ENCODE measurements at regions not wholly inside any gene's neighbourhood (a gene's known extent, or its start where the extent isn't known, plus 50 kb on each side); places are given as distances from the start of the nearest gene placed in this dataset.

GRCh38 chr9:108181441-108181840 lies 674.3 kb downstream of the ACTL7B start:
- peak; percentile 31 to 76 (median 70) for DNase-seq

DNA sequence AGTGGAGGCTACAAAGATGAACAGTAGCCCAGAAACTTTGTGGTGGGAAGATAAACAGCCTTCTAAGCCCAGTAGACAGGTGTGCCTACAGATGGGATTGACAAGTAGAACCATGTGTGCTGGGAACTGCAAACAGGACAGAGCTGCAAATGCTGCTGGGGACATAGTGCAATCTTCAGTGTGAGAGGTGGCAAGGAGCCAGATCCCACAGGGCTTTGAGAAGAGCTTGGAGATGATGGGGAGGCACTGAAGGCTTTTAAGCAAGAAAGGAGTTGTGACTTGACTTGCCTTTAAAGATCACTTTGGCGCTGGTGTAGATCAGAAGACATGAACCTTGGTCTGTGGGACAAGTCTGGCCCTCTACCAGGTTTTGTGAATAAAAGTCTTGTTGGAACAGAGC lies 675.2 kb downstream of the ACTL7B start:
- DNase-seq, result no peak

- DNase-seq, result no peak
Observed at GRCh38 chr9:108178318-108178717, 677.5 kb downstream of the ACTL7B start.

- no peak for DNase-seq
Observed at GRCh38 chr9:108168236-108168850, 678.8 kb upstream of the KLF4 start.

DNA sequence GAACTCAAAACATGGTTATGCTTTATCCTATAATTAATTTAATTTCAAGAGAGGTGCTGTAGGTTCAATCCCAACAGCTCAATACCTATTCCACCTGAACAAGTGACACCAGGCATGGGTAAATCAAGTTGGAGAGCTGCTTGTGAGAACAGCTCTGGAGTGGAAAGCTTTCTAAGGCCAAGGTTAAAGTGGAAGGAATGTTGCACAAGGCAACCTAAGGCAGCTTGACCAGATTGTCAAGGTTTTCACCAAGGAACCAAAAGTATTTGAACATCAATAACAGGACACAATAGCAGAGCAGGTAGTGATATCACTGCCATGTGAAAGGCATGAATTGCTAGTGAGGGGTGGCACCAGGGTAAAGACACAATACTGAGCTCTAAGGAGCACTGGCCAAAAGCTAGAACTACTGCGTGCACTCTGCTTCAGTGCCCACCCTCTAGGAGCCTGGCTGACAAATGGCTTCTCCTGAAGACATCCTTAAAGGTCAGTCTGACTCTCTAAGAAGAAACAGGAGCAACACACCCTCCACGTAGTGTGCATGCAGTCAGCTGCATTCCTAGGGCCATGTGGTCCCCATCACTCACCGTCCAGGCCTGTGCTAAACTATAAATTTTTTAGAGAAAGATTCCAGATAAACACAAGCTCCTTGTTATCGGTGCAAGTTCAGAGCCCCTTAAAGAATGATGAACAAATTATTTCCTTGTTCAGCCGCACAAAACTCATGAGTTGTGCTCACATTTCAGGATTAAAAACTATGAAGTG lies 677.7 kb upstream of the KLF4 start:
- DNase-seq, result no peak

GRCh38 chr9:108166519-108166918 lies 677.0 kb upstream of the KLF4 start:
- no peak for DNase-seq

GRCh38 chr9:108163321-108164005 lies 673.9 kb upstream of the KLF4 start:
- peak; percentile 19 to 66 (median 58) for DNase-seq

DNA sequence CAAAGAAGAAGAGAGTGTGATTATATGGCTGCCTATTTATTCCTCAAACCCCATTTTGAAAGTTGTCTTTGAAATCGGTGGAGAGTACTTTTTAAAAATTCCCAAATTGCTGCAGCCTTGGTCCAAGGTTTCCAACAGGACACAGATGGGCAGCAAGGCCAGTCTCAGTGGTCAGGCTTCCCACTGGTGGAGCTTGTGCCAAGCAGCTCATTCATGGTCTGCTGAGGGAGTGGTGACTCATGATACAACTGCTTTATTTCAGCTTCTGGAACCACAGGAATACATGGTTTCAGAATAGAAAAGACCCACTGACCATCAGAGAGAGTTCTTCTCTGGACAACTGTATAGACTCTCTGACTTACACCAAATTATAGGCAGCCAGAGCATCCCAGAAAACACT lies 673.1 kb upstream of the KLF4 start:
- DNase-seq, result peak in 2 of 4 experiments; percentile 12 to 17

DNA sequence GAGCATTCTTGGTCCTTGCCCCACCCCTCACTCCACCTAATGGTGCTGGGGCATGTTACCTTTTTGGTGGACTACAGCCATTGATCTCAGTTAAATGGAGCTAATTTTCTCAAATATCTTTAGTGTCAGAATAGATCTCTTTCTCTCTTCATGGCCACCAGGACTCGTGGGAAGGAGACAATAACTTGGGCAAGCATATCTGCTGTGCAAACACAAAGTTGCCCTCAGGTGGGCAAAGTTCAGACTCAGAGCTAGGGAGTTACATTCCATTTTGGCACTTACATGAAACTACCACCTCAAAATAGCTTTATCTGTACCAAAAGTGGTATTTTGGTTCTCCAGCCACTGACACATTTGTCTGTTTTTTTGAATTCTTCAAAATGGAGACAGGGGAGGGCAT lies 671.9 kb upstream of the KLF4 start:
- DNase-seq, result no peak

GRCh38 chr9:108160706-108161355 lies 671.3 kb upstream of the KLF4 start:
- no peak for DNase-seq

- DNase-seq, result no peak
Observed at GRCh38 chr9:108160039-108160438, 670.5 kb upstream of the KLF4 start.

DNA sequence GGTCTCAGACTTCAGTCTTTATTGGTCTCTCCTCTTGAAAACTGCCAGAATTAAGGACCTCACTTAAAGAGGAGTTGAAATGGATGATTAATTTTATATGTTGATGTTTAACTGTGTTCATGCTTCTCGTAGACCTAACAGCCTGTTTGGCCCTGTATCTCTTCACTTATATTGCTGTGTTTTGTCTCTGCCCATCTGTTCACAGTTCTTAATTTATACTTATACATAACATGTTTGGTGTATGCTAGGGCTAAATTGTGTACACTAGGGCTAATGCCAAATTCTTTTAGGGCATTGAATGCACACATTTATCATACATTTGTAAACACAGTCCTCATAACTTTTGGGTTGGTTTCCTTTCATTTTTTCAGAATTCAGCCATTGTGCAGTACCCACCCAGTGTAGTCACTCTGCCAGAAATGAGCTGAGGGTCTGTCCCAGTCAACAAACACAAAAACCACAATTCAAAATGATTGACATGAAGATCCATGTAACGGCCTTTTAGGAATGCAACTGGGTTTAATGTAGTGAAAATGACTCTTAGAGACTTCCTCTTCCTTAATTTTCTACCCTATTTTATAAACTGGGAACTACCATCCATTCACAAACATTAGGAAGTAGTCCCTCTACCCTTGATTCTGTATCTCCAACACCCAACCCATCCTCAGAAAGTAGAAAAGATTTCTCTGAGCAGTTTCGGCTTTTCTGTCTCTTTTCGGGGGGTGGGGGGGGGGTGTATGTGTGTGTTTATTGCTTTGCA lies 668.8 kb upstream of the KLF4 start:
- peak in 2 of 4 experiments; percentile 52 to 59 for DNase-seq

DNA sequence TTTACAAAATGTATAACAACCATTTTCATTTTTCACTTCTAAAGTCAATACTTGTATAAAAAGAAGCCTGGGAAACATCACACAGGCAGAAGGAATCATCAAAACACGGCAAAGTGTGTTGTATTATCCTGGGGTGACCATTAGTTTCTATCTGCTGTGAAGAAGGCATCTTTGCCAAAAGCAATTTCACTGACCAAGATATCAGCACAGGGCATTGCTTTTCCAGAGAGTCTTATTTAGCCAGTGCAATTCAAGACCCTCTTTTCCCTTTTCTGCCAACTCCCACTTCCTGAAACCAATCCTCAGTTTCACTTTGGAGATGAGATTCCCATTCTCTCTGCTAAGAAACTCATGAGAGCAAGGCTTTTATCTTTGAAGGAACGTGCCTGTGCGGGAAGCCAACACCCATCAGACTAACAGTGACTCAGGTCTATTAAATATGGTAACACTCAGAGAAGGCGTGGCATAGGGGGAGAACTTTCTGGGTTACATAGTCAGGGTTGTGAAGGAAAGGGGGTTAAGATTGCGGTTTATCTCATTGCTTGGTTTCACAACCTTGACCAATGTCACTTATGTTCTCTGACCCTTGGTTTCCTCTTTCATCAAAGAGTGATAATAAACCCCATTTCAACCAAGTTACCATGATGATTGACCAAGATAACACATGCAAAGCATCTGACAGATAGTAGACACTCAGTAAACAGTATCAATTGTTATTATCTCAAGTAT lies 666.9 kb upstream of the KLF4 start:
- peak; percentile 26 to 55 (median 38) for DNase-seq

DNA sequence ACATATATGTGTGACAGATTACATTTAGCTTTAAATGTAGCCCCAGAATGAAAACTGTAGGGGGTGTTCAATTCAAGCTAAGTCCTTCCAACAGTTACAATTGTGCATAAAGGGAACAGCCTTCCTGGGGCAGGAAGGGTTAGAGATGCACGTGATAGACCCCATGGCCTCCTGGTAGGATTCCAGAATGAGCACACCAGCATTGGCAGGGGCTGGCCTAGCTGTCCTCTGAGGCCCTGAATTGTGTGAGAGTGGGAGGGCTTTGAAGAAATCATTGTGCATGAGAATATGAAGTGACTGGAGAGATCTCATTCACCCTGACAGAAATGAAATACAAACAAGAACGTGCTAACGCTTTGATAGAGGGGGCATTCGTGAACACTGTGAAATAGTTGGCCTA lies 663.8 kb upstream of the KLF4 start:
- DNase-seq, result no peak

- peak; percentile 13 to 46 (median 32) for DNase-seq
Observed at GRCh38 chr9:108150736-108151586, 661.4 kb upstream of the KLF4 start.

DNA sequence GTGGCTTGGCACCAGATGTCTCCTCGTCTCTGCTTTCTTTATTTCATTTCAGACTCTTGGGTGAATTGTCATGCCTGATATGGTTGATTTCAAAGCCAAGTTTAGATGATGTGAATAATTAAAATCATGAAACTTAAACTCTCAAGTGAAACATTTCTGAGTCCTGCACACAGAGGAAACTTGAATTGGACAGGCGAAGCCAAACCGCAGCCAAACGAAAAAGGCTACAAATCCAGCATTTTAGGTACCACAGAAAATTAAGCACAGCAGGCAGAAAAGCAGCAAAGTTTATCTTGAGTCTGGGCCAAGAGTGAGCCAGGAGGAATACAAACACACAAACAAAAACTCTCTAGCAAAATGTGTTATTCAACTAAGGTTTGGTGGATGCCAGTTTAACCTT lies 659.8 kb upstream of the KLF4 start:
- no peak for DNase-seq

DNA sequence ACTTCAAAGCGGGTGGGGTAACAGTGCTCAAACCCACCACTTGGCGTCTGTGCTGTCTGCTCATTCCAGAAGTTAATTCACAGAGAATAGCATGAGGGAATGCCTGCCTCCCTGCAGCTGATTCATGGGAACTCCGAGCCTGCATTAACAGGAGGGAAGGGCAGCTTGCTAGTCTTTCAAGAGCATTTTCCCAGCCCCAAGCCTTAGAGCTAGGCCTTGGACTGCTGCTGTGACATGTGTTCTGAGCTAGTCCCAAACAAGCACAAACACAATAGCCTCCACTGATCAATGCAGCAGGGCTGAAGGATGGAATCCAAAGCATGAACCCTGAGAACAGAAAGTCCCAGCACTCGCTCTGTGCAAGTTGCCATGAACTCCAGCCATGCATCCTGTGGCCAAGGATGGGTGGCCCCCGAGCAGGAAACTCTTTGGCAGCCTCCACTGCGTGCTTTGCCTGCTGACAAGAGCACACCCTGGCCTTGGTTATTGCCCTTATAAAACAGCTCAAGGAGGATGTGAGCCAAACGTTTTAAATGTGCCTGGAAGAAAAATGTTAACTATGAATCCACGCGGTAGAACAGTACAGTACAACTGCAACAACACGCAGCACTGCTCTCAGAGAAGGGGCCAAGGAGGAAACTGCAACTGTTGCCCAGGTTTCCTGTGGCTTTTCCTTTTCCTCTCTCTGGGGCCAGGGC lies 653.1 kb upstream of the KLF4 start:
- no peak for DNase-seq

DNA sequence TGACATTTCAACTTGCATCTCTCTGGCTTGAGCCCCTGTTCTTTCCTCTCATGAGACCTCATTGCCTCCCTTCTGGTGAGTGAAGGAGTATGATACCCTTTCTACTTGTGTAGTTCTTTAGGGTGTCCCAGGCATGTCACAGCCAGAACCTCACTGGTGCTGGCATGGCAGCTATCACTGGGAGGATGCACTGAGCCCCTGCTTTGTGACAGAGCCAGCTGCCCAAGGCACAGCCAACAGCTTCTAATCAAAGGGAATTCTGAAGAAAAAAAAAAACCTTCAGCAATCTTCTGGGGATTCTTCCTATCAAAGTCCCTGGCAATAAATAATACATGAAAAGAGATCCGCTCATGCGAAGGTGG lies 652.6 kb upstream of the KLF4 start:
- DNase-seq, result no peak

- DNase-seq, result no peak
Observed at GRCh38 chr9:108139900-108140299, 650.3 kb upstream of the KLF4 start.

DNA sequence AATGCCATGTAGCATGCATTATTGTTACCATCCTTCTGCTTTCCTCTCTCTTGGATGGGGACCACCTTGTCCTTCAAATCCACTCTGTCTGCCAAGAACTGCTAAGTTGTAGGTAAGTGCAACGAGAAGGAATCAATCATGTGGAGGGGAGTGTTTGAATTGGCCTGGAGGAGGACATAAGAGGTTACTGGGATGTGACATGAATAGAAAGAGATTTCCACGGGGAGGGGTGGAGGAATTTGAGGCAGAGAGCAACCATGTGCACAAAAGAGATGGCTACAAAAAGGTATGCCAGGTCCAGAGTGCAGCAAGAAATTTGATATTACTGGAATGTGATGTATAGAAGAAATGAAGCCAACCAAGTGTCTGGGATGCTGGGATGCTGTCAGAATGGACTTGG lies 648.9 kb upstream of the KLF4 start:
- DNase-seq, result no peak
